ENCODE measurements at regions not wholly inside any gene's neighbourhood (a gene's known extent, or its start where the extent isn't known, plus 50 kb on each side); places are given as distances from the start of the nearest gene placed in this dataset.

DNA sequence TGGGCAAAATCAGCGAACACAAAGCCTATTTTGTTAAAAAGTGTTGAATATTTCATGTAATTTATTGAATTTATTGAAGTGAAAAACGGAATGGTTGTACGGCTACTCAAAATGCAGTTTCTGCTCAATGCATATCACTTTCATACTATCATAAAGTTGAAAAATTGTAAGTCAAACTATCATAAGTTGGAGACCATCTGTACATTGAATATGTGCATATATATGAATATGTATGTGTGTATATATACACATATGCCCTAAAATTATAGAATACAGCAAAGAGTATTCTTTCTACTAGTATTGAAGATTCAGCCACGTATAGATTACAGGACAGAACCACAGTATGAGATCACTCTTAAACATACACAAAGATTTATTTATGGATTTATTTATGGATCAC is 499.0 kb upstream of the SULF2 start:
- H3K4me1 ChIP-seq: peaks cover 37% of the 10 kb centered on the region
- no peaks in the 10 kb centered on the region for H3K27me3 ChIP-seq (ENCODE audit: low read depth)
- no peak overlapping the region for H3K4me3 ChIP-seq
- intact Hi-C loops (cut with micrococcal nuclease): no loop called here
- no peaks in the 10 kb centered on the region for H3K9me3 ChIP-seq (replicated peaks)
- H3K36me3 ChIP-seq: no peaks in the 10 kb centered on the region
- DNase-seq: no peak
- TF ChIP-seq CTCF (IDR thresholded peaks at IDR 0.05; ENCODE audit: borderline replicate concordance): no peak
- H3K27ac ChIP-seq (replicated peaks): no peak overlapping the region

- DNase-seq: peak; percentile 42
- no peak for TF ChIP-seq CTCF (IDR thresholded peaks at IDR 0.05; ENCODE audit: borderline replicate concordance)
- Histone ChIP-seq H3K9me3 (replicated peaks) (no peaks in the 10 kb centered on the region), H3K27ac (replicated peaks) (peak overlapping the region; percentile 25), H3K36me3 (no peaks in the 10 kb centered on the region), H3K27me3 (ENCODE audit: low read depth) (peaks cover 2% of the 10 kb centered on the region), H3K4me1 (peaks cover 45% of the 10 kb centered on the region), H3K4me3 (no peak overlapping the region)
- intact Hi-C loops (cut with micrococcal nuclease): no loop called here
These were observed 498.3 kb upstream of the SULF2 start for GRCh38 chr20:48283470-48284110.

DNA sequence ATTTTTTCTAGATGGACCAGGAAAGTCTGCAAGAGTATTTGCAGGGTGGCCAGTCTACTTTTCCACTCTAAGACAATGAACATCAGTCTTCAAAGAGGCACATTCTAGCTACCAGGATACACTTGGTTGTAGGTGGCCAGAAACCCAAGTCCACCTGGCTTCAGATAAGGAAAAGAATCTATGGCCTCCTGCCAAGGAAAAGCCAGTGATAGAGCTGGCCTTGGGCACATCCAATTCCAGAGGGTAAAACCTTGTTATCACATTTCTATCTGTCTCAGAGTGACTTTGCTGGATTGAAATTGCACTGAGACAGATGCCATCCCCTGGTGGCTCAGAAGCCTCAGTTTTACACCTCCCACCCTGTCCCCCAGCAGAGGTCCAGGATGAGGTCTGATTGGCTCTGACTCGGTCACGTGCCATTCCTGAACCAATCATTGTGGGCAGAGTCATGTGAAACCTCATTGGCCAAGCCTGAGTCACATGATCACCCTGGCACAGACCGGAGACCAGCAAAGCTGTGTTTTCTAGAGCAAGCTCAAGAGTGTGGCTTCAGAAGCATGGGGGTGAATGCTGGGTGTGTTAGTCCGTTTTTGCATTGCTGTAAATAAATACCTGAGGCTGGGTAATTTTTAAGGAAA is 497.4 kb upstream of the SULF2 start:
- Histone ChIP-seq H3K4me1 (peaks cover 51% of the 10 kb centered on the region), H3K27ac (replicated peaks) (no peak overlapping the region), H3K27me3 (ENCODE audit: low read depth) (peaks cover 8% of the 10 kb centered on the region), H3K36me3 (no peaks in the 10 kb centered on the region), H3K4me3 (no peak overlapping the region), H3K9me3 (replicated peaks) (no peaks in the 10 kb centered on the region)
- intact Hi-C loops (cut with micrococcal nuclease): no loop called here
- TF ChIP-seq CTCF (IDR thresholded peaks at IDR 0.05; ENCODE audit: borderline replicate concordance): no peak
- no peak for DNase-seq

DNA sequence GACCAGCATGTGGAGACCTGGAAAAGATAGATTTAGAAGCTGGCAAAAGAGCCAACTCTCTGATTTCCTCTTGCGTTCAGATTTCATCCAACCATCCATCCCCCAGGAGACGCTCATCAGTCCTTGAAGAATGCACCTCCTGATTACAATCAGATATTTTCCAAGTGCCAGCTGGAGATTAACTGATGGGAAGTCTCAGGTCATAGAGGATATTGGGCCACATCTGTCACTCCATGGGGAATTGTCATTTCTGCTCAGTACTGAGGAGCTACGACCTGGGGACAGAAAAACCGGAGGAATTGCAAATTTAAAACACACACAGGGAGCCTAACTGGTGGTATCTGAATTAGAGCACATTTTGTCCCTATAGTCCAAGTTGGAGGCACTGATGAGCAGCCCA is 496.2 kb upstream of the SULF2 start:
- intact Hi-C loops (cut with micrococcal nuclease): no loop called here
- H3K9me3 ChIP-seq (replicated peaks): no peaks in the 10 kb centered on the region
- no peak for DNase-seq
- H3K27me3 ChIP-seq (ENCODE audit: low read depth): peaks cover 13% of the 10 kb centered on the region
- H3K4me3 ChIP-seq: no peak overlapping the region
- peaks cover 49% of the 10 kb centered on the region for H3K4me1 ChIP-seq
- no peak overlapping the region for H3K27ac ChIP-seq (replicated peaks)
- no peaks in the 10 kb centered on the region for H3K36me3 ChIP-seq
- TF ChIP-seq CTCF (IDR thresholded peaks at IDR 0.05; ENCODE audit: borderline replicate concordance): no peak

- H3K4me3 ChIP-seq: no peak overlapping the region
- peaks cover 52% of the 10 kb centered on the region for H3K4me1 ChIP-seq
- H3K36me3 ChIP-seq: no peaks in the 10 kb centered on the region
- H3K9me3 ChIP-seq (replicated peaks): no peaks in the 10 kb centered on the region
- no peak for TF ChIP-seq CTCF (IDR thresholded peaks at IDR 0.05; ENCODE audit: borderline replicate concordance)
- H3K27ac ChIP-seq (replicated peaks): peak overlapping the region; percentile 81
- intact Hi-C loops (cut with micrococcal nuclease): no loop called here
- H3K27me3 ChIP-seq (ENCODE audit: low read depth): peaks cover 13% of the 10 kb centered on the region
- no peak for DNase-seq
These were observed 493.7 kb upstream of the SULF2 start for GRCh38 chr20:48278961-48279481.
